HG02798 (cell line): ENCODE measurements at regions not wholly inside any gene's neighbourhood (a gene's known extent, or its start where the extent isn't known, plus 50 kb on each side); places are given as distances from the start of the nearest gene placed in this dataset.
"Not testable (repeated sequence)": the region's sequence is repeated elsewhere in the genome, so short reads cannot be mapped to it uniquely, and the experiment has no call there.

Experiments
- ATAC-seq: cut with Tn5 transposase; IDR thresholded peaks from one replicate; pipeline ENCODE4 v1.9.1; 2021; ENCODE audit warnings: mild to moderate bottlenecking; ENCODE audit not compliant: unreplicated experiment, poor library complexity

- ATAC-seq, result no peak
These were observed 133.3 kb downstream of the TBC1D2B start for GRCh38 chr15:77944002-77944867.

GRCh38 chr15:77942611-77943211 is 134.8 kb downstream of the TBC1D2B start:
- no peak for ATAC-seq

- ATAC-seq, result not testable (repeated sequence)
These were observed 136.3 kb downstream of the TBC1D2B start for GRCh38 chr15:77941090-77941827.

- no peak for ATAC-seq
These were observed 137.0 kb downstream of the TBC1D2B start for GRCh38 chr15:77940381-77940947.

- ATAC-seq, result no peak
These were observed 137.7 kb downstream of the TBC1D2B start for GRCh38 chr15:77939851-77940250.

GRCh38 chr15:77939026-77939425 is 138.5 kb downstream of the TBC1D2B start:
- not testable (repeated sequence) for ATAC-seq

GRCh38 chr15:77938546-77938945 is 139.0 kb downstream of the TBC1D2B start:
- not testable (repeated sequence) for ATAC-seq

GRCh38 chr15:77936567-77936966 is 140.9 kb downstream of the TBC1D2B start:
- not testable (repeated sequence) for ATAC-seq

- not testable (repeated sequence) for ATAC-seq
These were observed 143.0 kb downstream of the TBC1D2B start for GRCh38 chr15:77934516-77934915.

GRCh38 chr15:77930907-77931306 is 146.6 kb downstream of the TBC1D2B start:
- not testable (repeated sequence) for ATAC-seq

- not testable (repeated sequence) for ATAC-seq
These were observed 147.0 kb downstream of the TBC1D2B start for GRCh38 chr15:77930490-77930889.

GRCh38 chr15:77926789-77927188 is 150.7 kb downstream of the TBC1D2B start:
- ATAC-seq, result not testable (repeated sequence)

- not testable (repeated sequence) for ATAC-seq
These were observed 151.2 kb downstream of the TBC1D2B start for GRCh38 chr15:77926296-77926695.

- not testable (repeated sequence) for ATAC-seq
These were observed 152.4 kb downstream of the TBC1D2B start for GRCh38 chr15:77925101-77925500.

- ATAC-seq, result no peak
These were observed 155.8 kb downstream of the TBC1D2B start for GRCh38 chr15:77921664-77922063.

GRCh38 chr15:77916966-77917635 is 160.4 kb downstream of the TBC1D2B start:
- not testable (repeated sequence) for ATAC-seq

GRCh38 chr15:77915961-77916330 is 161.6 kb downstream of the TBC1D2B start:
- ATAC-seq, result not testable (repeated sequence)

GRCh38 chr15:77915261-77915960 is 162.1 kb downstream of the TBC1D2B start:
- ATAC-seq, result no peak

- ATAC-seq, result not testable (repeated sequence)
These were observed 163.0 kb downstream of the TBC1D2B start for GRCh38 chr15:77914531-77914930.
